ENCODE measurements at regions not wholly inside any gene's neighbourhood (a gene's known extent, or its start where the extent isn't known, plus 50 kb on each side); places are given as distances from the start of the nearest gene placed in this dataset.
"Not testable (repeated sequence)": the region's sequence is repeated elsewhere in the genome, so short reads cannot be mapped to it uniquely, and the experiment has no call there.

DNA sequence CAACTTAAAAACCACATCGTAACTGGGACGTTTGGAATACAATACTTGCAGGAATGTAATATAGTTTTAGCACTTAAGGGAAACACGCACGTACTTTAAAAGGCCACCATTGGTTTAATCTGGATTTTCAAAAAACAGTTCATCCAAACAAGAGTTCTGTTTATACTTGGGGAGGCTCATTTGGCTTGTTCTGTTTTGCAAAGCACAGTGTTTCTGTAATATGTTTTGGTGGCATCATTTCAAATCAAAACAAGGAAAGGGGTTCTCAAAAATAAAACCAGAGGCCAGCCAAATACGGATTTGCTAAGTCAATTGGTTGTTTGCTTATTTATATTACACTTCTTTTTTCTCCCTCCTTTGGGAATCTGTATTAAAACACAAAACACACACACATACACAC lies 656.1 kb upstream of the SOX9 start:
- no peak for FAIRE-seq

DNA sequence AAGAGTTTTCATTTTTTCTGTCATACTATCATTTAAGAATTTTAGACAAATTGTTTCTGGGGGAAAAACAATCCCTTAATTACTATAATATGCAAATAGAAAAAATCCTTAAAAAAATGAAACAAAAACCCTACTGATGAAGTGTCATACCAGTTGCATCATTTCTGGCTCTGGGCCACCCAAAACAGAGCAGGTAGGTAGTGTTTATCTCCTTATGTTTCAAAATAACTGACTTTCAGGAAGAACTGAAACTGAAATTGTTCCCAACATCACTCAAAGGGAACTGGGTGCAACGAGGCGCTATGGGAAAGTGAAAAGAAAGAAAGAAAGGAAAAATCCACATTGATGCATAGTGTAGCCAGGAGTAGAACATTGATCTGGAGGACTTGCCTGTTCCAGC lies 653.1 kb upstream of the SOX9 start:
- no peak for FAIRE-seq

DNA sequence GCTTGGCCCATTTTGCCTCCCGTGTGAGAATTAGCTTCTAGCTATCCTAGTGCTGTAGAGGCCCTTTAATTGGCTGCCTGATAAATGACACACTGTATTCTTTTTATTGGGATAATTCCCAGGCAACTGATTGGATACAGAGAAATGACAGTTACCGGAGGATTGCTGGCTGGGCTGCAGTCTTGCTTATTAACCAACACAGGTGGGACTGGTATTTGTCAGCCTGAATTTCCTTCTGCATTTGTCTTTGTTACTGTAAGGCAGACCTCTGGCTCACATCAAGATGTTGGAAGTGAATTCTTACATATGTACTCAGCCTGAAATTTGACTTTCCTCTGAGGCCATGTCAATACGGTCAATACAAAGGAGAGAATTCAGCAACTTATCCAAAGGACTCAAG lies 650.8 kb upstream of the SOX9 start:
- no peak for FAIRE-seq

DNA sequence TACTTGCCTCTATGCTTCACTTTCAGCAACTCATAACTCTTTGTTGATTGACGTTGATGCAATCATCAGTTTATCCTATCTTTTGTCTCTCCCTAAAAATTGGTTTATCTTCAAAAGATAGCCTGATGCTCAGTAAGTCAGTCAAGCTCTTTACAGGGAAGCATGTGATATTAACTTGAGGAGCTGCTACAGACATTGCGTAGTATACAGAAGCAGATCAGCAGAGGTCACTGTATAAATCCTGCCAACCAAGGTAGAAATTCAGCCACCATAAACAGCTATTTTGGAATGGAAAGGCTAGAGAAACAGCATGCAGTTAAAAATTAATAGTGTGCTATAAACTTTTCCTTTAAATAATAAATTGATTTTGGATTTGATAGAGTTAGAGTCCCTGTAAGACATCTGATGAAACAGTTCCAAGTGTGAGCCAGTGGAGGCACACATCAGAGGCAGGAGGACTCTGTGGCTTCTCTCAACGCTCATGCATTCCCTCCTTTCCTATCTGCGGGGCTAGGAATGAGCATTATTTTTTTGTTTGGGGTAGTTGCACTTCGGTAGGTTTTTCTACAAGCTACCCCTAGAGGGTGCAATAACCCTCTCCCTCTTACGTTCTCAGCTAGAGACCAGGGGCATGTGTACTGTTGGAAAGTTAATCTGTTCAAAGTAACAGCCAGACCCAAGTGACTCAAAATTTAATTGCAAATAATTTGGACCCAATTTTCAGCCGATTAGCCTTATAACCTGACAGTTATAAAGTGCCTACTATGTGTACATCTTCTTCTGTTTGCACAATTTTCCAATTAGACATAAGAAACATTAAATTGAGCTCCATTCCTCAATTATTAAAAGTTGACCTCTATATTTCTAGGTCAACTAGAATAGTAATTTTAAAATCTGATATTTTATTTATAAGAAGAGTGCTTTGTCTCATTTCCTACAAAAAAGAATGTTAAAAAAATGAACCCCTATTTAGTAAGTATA lies 647.7 kb upstream of the SOX9 start:
- FAIRE-seq = no peak

DNA sequence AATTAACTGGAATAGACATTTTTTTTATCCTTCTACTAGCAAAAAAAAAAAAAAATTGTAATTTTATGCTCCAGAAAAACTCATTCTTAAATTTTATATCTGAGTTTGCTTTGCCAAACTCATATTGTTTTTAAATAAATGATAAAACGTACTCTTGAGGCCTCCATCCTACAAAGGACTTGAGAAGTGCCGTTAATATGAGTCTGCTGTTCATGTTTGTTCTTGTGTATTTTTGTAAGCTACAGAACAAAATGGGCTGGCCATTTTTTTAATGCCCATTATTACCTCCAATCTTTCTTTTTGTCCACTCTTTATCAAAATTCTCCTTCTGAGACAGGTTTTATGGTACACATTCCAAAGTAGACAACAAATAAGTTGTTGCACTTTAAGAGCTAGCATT lies 643.5 kb upstream of the SOX9 start:
- no peak for FAIRE-seq

DNA sequence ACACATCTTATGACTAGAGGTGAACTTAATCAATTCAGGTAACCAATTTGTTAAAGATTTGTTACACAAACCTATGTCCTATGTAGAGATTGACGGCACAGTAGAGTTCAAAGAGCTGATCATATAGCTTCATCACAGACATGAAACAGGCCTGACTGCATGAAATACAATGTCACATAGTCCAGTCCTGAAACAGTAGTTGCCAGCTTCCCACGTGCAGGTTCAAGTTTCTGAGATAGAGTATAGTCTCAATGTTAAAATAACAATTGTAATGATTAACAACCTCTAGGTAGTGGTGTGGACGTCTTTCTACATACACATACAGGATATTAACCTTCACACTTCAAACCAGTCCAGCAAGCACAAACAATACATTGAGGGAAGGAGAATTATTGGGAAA lies 640.7 kb upstream of the SOX9 start:
- no peak for FAIRE-seq

DNA sequence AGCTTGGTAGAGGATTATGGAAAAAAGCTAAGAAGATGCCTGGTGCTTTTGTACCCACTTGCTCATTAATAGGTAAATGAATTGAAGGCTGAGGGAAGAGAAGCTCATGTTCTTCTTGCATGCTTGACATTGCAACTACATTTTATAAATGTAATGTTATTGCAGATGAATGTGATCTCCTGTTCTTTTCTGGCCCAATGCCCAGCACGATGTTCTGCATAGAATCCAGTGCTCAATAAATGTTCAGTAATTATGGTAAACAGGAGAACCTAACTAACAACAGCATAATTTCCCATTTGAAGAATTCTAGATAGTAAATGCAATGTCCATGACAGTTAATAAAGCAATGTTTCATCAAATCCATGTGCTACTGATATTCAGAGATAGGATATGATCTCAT lies 638.2 kb upstream of the SOX9 start:
- no peak for FAIRE-seq

DNA sequence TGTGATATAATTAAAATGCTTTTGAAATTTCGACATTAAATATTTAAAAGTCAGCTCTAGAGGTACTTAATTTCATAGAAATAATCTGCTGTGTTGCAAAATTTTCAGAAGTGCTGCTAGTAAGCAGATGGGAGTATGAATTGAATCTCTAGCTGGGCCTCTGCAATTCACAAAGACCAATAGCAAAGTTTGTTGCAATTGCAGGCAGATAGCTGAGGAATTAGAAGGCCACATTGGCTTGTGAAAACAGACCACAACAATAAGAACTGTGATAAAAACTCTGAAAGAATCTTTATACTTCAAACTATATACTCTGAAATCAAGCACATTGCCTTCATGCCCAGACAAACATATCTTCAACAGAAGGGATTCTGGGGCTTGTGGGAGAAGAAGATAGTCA lies 636.3 kb upstream of the SOX9 start:
- FAIRE-seq = no peak

DNA sequence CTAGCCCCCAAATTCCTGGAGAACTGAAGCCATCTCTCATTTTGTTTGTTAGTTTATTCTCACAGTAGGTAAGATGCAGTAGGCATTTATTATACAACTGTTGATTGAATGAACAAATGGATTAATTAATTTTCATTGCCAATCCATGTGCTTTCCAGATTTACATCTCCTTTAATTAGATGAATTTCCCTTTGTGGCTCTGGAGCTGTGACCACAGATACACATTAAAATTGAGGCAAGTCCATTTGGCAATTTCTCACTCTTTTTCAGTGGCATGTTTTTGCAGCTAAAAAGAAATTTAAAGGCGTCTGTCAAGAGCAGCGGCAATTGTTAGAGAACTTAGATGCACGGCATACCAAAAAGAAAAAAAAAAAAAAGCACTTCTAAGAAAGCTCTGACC lies 635.4 kb upstream of the SOX9 start:
- FAIRE-seq = no peak

DNA sequence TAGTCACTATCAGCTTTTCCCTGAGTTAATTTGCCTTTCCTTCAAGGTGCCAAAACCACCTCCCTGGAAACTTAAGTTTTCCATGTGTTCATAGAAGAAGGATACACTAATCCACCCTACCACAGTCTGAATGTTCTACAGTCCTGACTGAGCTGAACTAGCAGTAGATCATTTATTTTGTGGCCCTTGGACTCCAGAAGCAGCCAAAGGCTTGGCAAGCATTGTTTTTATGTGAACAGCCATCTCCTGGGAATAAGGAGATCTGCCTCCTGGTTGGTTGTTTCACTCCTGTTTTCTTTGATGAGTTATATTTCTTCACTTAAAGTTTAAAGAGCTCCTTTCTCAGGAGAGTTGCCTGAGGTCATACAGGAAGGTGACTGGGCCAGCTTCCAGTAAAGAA lies 634.6 kb upstream of the SOX9 start:
- no peak for FAIRE-seq

DNA sequence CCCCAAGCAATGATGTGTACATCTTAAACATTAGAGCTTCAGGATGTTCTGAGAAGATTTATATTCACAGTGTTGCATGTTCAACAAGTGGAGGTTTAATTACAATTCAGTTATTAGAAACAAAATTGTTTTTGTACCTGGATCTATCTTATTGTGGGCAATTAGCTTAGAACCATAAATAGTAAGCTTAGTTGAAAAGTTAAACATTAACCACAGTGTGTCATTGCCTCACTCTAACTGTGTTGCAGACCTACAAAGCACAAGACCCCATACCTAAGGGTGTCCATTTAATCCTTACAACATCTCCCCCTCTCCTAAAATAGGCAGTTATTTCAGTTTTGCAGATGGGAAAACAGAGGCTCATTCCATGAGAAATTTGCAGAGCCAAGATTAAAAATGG lies 632.0 kb upstream of the SOX9 start:
- FAIRE-seq = no peak

DNA sequence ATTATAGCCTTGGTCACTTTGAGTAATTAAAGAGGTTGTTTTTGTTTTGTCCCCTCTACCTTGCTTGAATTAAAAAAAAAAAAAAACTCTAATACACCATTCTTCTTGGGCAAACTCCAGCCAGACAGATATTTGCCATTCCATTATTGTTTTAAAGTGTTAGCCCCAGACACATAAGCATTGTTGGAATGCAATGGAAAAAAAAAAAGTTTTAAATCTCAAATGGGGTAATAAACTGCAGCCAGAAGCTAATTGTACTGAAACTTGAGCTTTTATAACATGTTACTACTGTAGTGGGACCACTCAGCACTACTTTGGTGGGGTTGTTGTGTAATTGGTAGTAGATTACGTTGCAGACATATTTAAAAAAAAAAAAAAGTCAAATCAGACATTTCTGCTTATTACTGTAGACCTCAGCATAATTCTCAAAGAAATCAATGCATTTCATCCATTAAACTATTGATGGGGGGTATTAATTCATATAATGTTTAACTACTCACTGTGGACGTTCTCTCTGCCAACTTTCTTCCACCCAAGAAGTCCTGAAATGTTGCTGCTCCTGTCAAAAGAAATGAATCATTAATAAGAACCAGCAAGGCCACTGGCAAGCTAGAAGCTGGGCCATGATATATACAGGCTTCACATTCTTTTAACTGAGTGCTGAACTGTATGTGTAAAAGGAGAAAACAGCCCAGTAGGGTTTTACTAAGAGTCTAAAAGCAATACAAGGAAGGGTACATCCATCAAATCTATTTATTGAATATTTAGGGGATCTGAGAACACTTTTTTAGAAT lies 626.6 kb upstream of the SOX9 start:
- FAIRE-seq = no peak

DNA sequence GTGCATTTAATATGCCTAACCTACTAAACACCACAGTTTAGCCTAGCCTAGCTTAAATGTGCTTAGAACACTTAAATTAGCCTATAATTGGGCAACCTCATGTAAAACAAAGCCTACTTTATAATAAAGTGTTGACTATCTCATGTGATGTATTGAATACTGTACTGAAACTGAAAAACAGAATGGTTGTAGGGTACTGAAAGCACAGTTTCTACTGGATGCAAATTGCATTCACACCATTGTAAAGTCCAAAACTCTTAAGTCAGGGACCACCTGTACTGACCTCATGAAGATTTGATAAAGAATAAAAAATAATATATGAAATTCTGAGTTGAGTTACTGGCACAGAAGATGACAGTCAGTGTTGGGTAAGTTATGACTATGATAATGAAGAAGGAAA lies 625.4 kb upstream of the SOX9 start:
- FAIRE-seq = no peak

DNA sequence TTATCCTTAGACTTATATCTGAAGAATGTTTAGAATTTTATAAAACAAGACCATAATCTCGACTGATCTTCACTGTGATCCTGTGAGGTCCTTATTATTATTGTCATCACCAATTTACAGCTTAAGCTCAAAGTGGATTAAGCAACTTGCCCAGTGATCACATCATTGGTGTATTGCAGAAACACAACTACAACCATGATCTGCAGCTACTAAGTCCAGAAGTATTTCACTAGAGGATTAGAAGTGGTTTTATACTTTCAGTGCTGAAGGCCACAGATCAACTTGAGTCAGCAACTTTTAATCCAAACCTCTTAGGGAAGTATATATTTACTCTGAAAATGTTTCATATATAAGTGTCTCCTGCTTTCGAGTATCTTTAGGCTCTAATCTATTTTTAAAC lies 624.3 kb upstream of the SOX9 start:
- no peak for FAIRE-seq

DNA sequence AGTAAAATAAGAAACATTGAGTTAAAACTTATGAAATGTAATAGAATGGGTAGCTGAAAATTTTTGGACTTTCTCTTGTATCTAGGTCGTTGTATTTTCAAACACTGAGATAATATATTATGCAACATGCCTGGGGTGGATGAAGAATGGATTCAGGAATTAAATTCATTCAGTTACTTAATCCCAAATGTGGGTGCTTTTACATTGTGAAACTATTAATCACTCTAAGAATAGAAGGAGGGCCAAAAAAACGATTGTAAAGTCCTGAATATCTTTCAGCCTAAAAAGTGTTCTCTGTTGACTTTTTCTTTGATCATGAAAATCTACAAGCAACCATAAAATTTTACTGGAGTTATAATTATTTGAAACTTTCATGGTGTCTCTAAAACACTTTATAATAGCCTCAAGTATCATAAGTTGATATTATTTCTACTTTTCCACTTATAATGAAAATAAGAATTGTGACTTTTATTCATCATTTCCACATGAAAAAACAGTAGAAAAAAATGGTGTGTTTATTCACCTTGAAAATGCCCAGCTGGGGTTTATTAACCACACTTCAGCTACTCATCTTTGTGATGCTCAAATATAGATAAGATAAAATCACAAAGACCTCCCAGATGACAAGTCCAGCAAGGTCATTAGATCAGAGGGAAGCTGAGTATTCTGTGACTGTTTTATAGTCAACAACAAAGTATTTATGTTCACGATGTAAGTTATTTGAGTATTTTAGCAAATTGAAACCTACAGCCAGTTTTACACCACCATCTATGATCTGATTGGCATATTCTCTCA lies 619.9 kb upstream of the SOX9 start:
- no peak for FAIRE-seq

DNA sequence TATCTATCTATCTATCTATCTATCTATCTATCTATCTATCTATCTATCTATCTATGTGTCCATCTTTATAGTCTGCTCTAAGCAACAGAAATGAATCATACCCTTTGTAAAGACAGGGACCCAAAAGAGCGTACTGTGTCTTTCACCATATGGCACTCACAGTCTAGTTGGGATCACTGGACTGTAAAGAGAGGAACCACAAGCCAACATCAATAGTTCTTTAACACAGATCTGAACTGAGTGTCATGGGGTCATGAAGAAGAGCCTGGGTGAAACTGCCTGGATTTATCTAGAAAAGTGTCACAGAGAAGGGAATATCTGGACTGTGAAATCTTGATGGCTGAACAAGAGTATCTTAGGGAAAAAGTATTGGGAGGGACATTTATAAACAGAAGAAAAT lies 619.1 kb upstream of the SOX9 start:
- no peak for FAIRE-seq

DNA sequence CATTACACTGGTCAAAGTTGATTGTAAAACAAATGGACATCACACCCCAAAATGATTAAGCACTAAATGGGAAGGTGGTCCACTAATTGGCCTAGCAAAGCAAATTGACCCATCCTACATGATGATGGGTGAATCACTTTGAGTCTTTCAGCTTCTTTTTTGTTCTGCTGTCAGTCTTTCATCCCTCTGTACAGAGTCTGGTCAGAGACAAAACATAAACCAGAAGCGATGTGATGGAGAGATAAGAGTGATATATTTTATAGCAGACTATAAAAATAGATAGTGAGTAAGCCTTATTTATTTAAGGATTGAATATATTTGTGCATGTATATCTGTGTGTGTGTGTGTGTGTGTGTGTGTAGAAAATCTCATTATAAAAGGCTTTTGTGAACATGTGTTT lies 618.4 kb upstream of the SOX9 start:
- FAIRE-seq = no peak

DNA sequence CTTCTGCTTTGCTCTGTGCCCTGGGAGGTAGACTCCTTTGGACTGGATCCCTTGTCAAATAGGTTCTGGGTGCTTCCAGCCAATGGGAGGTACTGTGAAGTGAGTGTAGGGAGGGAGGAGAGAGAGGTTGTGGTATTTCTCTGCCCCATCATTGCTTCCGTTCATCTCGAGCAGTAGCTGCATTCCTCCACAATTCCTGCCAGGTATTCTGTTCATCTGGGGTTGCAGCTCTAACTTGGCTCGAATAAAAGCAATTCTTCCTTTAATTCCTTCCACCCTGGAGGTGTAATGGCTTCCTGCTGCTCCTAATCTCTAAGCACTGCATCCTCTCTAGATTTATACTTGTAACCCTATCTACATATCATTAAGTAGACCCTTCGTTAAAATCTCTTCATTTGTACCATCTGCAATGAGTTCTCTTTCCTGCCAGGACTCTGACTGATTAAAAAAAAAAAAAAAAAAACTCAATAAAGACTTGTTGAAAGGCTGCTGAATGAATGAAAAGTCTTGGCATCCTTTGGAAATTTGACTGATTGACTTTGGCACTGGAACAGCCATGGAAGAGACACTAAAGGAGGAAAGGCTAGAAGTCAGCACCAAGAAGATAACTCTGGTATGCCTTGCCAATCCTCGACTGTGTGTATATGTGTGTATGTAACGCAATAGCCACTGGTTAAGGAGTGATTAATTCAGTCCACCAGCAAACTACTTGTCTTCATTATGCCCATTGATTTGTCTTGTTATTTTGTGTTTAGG lies 616.9 kb upstream of the SOX9 start:
- no peak for FAIRE-seq

DNA sequence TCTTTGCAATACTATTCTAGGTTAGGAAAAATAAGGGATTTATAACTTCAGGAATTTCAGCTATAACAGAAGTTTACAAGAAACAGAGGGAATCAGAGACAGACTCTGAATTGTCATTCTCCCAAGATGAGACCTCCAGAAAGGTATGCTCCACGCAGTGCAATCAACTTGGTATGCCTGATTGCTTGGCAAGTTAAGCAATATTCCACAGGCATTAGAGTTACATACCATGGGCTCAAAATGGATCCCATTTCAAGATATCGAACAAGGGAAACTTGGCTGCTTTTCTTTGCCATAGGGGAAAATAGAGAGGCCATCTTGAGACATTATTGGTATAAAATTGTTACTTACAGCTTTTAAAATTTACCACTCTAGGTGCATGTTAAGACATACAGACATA lies 615.6 kb upstream of the SOX9 start:
- no peak for FAIRE-seq

DNA sequence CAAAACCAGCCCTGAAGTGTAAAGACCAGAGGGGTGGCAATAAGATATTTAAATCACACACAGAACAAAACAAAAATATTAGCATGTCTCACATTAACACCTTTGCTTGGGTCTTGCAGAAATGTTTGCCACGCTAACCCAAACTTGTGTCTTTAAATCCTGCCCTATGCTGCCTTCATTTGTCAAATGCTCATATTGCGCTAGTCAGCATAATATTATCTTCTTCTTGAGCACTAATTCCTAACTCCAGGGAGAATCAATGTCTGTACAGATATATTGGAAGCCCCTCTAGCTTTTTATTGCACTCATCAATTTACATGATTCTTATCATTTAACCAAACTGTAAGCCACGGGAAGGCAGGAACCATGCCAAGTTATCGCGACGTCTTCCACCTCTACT lies 614.8 kb upstream of the SOX9 start:
- FAIRE-seq = no peak

DNA sequence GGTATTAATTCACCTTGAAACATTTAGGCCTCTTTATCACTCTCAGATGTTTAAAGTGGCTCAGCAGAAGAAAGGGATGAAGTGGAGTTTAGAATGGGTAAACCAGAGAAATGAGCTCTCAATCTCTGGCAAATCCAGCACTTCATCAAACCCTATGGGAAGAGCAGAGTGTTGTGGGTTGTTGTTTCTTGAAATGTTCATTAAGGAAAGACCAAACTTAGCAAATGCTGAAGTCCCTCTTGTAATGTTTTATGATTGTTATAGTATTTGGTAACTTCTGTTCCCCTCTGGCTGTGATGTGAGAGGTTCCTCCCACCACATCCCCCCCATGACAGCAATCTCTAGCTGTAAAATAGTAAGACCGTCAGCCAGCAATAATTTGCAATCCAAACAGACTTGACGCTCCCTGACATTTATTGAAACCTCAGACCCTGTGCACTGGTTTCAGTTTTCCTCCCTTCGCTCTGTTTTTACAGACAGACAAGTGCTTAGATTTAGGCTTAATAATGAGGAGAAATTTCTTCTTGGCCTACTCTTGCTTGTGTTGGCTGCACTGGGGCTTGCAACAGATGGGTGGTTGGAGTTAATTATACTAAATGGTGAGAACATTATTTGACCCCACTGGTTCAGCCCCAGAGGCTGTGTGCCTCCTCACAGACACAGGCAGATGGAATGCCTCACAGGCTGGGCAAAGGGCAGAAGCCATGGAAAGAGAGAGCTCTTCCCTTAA lies 609.4 kb upstream of the SOX9 start:
- no peak for FAIRE-seq

DNA sequence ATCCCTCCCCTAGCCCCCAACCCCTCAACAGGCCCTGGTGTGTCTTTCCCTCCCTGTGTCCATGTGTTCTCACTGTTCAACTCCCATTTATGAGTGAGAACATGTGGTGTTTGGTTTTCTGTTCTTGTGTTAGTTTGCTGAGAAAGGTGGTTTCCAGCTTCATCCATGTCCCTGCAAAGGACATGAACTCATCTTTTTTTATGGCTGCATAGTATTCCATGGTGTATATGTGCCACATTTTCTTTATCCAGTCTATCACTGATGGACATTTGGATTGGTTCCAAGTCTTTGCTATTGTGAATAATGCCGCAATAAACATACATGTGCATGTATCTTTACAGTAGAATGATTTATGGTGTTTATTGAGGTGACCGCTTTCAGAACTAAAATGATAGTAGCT lies 607.1 kb upstream of the SOX9 start:
- not testable (repeated sequence) for FAIRE-seq
